ENCODE measurements at regions not wholly inside any gene's neighbourhood (a gene's known extent, or its start where the extent isn't known, plus 50 kb on each side); places are given as distances from the start of the nearest gene placed in this dataset.

GRCh38 chr9:13580131-13580530, 300.6 kb upstream of the MPDZ start:
- no peak for DNase-seq (ENCODE audit: low read depth, low spot score)
- no peak overlapping the region for H3K27ac ChIP-seq

GRCh38 chr9:13576101-13576500, 296.6 kb upstream of the MPDZ start:
- no peak overlapping the region for H3K27ac ChIP-seq
- no peak for DNase-seq (ENCODE audit: low read depth, low spot score)

DNA sequence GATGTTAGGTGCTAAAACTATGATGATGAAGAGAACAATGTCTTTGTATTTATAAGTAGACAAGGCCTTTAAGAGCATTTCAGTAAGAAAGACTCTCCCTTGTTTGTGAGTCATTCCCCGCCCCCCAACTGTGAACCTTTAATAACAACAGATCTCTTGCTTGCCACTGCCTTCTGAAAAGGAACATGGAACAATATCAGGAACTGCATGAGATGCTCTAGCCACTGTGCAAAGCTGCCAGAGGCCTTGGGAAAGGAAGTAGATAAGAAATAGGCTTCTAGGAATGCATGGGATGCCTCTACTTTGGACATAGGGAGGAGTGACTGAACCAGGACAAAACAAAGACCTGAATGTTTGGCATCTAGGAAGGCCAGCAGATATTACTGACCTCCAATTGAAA, 296.1 kb upstream of the MPDZ start:
- H3K27ac ChIP-seq: no peak overlapping the region
- DNase-seq (ENCODE audit: low read depth, low spot score): no peak

DNA sequence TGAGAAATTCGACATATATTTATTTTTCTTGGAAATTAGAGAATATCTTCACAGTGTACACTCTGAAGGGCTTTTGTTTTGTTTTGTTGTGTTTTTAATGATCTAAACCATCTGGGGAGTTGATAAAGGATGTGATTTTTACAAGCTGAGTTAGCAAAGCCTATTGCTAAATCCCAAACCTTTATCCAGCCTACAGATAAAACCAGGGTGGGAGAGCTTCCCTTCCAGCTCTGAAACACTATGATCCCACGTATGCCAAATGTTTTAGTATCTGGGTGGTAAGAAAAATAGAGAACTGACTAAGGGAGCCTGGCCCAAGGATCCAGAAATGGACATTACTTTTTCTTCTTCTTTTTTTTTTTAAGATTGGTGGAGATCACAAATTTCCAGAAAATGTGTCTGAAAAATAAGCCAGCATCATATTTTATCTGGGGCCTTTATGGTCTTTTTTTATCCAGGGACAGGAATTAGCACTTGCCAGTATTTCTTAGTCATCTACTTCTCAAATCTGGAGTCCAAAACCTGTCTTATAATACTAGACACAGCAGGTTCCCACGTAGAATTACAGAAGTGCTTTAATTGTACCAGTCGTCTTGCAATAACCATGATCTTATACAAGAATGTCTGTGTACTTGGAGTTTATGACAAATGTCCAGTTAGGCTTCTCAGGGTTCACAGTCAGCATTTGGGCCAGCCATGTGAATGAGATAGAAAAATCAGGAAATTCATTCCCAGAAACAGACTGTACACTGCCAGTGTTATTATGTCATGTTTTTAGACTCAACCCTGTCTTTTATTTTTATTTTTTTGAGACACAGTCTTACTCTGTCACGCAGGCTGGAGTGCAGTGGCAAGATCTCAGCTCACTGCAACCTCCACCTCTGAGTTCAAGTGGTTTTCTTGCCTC, 290.8 kb upstream of the MPDZ start:
- DNase-seq (ENCODE audit: low read depth, low spot score): no peak

DNA sequence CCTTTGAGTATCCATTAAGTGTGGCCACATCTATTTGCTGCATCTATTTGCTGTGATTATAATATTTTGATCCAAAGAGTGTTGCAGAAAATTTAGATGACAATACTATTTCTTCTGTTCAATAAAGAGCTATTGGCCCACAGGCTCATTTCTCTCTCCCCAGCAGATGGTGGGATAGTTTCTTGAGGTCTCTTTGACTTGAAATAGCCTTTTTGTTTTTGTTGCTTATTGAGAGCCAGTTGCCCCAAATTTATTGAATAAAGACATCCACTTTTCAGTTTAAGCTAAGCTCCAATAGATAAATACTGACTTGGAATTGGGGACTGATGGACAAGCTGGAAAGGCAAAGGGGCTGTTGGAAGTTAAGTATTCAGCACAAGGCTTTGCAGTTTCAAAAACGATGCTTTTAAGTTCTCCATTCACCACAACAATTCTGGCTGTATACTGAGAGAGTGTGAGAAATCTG, 290.1 kb upstream of the MPDZ start:
- no peak overlapping the region for H3K27ac ChIP-seq
- DNase-seq (ENCODE audit: low read depth, low spot score): no peak

More for the DNA sequence above, 290.8 kb upstream of the MPDZ start:
- H3K27ac ChIP-seq: no peak overlapping the region

- H3K27ac ChIP-seq: no peak overlapping the region
- no peak for DNase-seq (ENCODE audit: low read depth, low spot score)
Measured at GRCh38 chr9:13568841-13569601, 289.5 kb upstream of the MPDZ start.

DNA sequence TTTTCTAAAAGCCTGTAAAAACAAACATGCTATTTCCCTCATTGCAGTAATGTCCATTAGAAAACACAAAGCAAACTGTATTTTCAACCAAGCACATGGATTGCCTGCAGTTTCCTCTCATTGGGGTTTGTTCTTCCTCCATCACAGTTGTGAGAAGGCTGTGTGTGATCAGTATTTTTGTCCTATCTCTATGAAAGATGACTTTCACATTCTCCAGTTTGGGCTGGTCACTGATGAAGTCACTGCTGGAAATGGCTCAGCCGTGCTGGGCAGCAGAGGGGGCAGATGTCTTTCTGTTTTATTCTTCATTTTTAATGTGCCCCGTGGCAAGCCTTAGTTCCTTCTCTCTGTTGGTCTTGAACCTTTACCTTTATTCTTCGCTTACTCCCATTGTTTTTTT, 288.9 kb upstream of the MPDZ start:
- no peak overlapping the region for H3K27ac ChIP-seq
- no peak for DNase-seq (ENCODE audit: low read depth, low spot score)

GRCh38 chr9:13567833-13568232, 288.3 kb upstream of the MPDZ start:
- no peak for DNase-seq (ENCODE audit: low read depth, low spot score)
- no peak overlapping the region for H3K27ac ChIP-seq

DNA sequence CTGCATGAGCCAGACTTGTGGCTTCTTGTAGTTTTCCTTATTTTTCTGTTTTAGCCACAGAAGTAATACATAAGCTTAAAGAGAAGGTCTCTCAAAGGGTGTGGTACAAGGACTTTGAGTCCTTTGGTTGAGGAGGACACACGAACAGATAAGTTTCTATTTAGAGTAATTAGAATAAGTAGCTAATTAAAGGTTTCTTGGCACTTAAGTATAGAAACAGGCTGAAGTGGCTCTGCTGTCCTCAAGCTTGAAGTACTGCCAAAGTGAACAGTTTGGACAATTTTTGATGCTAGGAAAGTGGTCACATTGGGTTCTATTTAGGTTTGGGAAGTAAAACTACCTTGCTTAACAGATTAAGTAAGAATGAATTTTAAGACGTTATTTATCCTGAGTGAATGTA, 278.3 kb upstream of the MPDZ start:
- H3K27ac ChIP-seq: no peak overlapping the region
- no peak for DNase-seq (ENCODE audit: low read depth, low spot score)

DNA sequence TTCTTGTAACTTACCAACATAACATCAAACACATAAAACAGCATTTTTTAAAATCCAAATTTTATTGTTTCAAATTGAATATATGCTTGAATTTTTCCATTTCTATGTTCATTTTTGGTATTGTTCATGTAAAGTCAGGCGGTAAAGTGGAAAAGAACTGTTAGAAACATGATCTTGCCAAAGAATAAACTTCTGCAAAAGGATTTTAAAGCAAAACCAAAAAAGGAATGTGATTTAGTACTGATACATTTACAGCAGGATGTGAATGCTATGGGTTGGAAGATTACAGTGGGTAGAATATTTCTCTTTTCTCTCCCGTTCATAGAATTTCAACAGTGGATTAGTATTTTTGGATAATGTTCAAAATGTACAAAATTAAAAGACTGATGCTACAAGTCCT, 277.2 kb upstream of the MPDZ start:
- no peak for DNase-seq (ENCODE audit: low read depth, low spot score)

DNA sequence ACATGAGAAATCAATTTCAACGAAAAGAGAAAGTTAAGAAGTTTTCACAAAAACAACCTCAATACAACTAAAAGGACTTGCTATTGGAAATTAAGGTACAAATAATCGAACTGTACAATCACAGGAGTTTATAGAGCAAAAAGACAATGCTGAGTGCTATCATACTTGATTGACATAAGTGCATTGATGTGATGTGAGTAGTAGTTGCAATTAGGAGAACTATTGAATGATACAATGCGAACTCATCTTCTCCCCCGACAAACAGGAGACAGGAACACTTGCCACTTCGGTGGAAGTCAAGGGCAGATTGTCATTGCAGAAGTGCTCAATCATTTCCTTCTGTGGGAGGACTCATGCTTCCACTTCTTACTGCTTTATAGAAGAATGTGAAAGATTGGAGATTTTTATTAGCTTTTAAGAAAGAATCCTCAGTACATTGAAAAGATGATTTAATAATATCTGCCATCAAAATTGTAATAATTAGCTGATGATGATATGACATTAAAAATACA, 276.6 kb upstream of the MPDZ start:
- H3K27ac ChIP-seq: no peak overlapping the region
- DNase-seq (ENCODE audit: low read depth, low spot score): no peak

More for the DNA sequence above, 277.2 kb upstream of the MPDZ start:
- no peak overlapping the region for H3K27ac ChIP-seq

- no peak overlapping the region for H3K27ac ChIP-seq
- no peak for DNase-seq (ENCODE audit: low read depth, low spot score)
Measured at GRCh38 chr9:13555516-13555915, 276.0 kb upstream of the MPDZ start.

DNA sequence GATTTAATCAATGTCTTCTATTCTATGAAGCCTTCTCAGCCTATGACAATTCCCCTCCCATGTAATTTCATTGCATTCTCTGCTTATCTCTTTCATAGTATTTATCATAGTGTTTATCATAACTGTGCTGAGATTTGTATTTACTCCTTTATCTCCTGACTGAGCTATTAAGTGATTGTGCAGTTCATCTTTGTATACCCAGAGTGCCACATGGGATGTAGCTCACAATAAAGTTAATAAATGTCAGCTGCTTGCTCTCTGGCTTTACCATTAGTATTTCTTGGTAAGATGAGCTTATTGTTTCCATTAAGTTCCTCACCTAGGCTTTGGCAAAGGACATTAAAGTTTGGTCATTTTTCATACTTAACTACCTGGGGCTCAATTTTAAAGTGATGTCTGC, 275.1 kb upstream of the MPDZ start:
- DNase-seq (ENCODE audit: low read depth, low spot score): no peak

GRCh38 chr9:13552606-13553215, 273.2 kb upstream of the MPDZ start:
- no peak for DNase-seq (ENCODE audit: low read depth, low spot score)

More for the DNA sequence above, 275.1 kb upstream of the MPDZ start:
- H3K27ac ChIP-seq: no peak overlapping the region

GRCh38 chr9:13550519-13550918, 271.0 kb upstream of the MPDZ start:
- no peak overlapping the region for H3K27ac ChIP-seq
- DNase-seq (ENCODE audit: low read depth, low spot score): no peak

More at GRCh38 chr9:13552606-13553215, 273.2 kb upstream of the MPDZ start:
- H3K27ac ChIP-seq: no peak overlapping the region

GRCh38 chr9:13548535-13548934, 269.0 kb upstream of the MPDZ start:
- H3K27ac ChIP-seq: no peak overlapping the region
- no peak for DNase-seq (ENCODE audit: low read depth, low spot score)

GRCh38 chr9:13535141-13535540, 255.6 kb upstream of the MPDZ start:
- H3K27ac ChIP-seq: no peak overlapping the region
- no peak for DNase-seq (ENCODE audit: low read depth, low spot score)

- no peak for DNase-seq (ENCODE audit: low read depth, low spot score)
- no peak overlapping the region for H3K27ac ChIP-seq
Measured at GRCh38 chr9:13534006-13534405, 254.5 kb upstream of the MPDZ start.

GRCh38 chr9:13532407-13532806, 252.9 kb upstream of the MPDZ start:
- H3K27ac ChIP-seq: no peak overlapping the region
- DNase-seq (ENCODE audit: low read depth, low spot score): peak; percentile 6

DNA sequence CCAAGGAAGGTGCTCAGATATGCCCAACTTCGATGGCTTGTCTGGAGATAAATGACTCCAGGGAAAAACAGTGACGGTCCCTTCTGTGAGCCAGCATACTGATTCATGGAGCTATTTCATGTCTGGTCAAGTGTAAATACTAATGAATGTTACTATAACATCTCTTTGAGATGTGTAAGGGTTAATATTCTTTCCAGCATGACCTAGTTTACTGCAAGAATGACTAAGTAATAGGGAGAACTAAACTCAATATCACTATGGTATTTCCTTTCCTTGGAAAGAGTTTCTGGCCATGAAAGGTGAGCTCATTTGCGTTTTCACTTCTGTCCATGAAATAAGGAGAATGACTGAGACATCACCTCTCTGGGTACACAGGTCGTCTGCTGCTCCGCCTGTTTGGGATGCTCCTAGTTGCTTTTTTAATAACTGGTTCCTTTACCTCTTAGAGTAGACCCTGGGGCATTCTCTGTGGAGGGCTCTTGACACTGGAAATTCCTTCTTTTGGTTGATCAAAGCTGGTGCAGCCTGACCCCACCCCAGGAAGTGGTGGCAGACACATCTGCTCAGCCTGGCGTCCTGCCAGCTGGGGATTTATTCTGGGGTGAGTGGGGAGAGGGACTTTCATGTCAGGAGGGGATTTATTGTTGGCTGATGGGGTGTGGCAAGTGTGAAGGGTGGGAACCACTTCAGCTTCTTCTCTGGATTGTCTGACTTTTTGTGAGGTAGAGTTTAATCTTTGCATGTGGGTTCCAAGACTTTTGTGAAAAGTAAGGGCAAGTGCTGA, 250.0 kb upstream of the MPDZ start:
- H3K27ac ChIP-seq: peak overlapping the region; percentile 67
- peak; percentile 33 for DNase-seq (ENCODE audit: low read depth, low spot score)

Measured in epithelial cell of prostate (primary cell).